22Rv1 (cell line): ENCODE measurements at regions not wholly inside any gene's neighbourhood (a gene's known extent, or its start where the extent isn't known, plus 50 kb on each side); places are given as distances from the start of the nearest gene placed in this dataset.

Experiments
- ZFX ChIP-seq: fragments of 450-650 bp; IDR thresholded peaks from 2 replicates; pipeline ENCODE4 v1.6.1; 2017; ENCODE audit warnings: antibody characterized with exemption, borderline replicate concordance
- TF ChIP-seq, protein P1 (sequence below): fragments of 450-650 bp; IDR thresholded peaks from 2 replicates; pipeline ENCODE4 v1.5.1; 2017; ENCODE audit warnings: mild to moderate bottlenecking

DNA sequence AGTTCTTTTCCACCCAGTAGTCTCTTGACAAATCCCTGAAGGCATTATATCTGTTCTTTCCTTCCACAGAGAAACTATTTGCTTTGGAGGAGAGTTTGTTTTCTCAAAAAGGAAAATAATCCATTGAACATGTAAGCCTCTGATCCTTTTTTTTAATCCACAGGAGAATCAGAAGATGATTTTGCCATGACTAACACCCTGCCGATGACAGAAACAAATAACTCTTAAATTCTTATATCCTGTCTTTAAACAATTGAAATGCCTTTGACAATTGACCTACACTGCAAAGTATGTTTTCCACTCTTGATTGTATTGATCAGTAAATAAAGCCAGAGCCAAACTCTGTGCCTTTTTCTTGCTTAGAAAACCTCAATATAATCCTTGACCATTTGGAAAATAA lies 666.4 kb upstream of the CTNND2 start:
- TF ChIP-seq, protein P1, sequence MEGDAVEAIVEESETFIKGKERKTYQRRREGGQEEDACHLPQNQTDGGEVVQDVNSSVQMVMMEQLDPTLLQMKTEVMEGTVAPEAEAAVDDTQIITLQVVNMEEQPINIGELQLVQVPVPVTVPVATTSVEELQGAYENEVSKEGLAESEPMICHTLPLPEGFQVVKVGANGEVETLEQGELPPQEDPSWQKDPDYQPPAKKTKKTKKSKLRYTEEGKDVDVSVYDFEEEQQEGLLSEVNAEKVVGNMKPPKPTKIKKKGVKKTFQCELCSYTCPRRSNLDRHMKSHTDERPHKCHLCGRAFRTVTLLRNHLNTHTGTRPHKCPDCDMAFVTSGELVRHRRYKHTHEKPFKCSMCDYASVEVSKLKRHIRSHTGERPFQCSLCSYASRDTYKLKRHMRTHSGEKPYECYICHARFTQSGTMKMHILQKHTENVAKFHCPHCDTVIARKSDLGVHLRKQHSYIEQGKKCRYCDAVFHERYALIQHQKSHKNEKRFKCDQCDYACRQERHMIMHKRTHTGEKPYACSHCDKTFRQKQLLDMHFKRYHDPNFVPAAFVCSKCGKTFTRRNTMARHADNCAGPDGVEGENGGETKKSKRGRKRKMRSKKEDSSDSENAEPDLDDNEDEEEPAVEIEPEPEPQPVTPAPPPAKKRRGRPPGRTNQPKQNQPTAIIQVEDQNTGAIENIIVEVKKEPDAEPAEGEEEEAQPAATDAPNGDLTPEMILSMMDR, result no peak
- no peak for TF ChIP-seq ZFX
